Neuronal stem cell (in vitro differentiated cells): ENCODE measurements at regions not wholly inside any gene's neighbourhood (a gene's known extent, or its start where the extent isn't known, plus 50 kb on each side); places are given as distances from the start of the nearest gene placed in this dataset.
A peak's percentile ranks its signal among the peaks of the same experiment; 100 is the strongest.

Experiments
- DNase-seq: peaks from one replicate; pipeline ENCODE4 v3.0.0-alpha.2; 2013; ENCODE audit warnings: low spot score
- H2AFZ ChIP-seq: one replicate; pipeline ENCODE4 v1.6.1; 2013; ENCODE audit warnings: mild to moderate bottlenecking, low read length, inconsistent platforms
- H2AK5ac ChIP-seq: 2 replicates; pipeline ENCODE4 v1.6.1; 2013; ENCODE audit warnings: low read depth, mild to moderate bottlenecking, inconsistent platforms, low read length, moderate library complexity, mixed read lengths
- H2BK120ac ChIP-seq: 2 replicates; pipeline ENCODE4 v1.6.1; 2013; ENCODE audit warnings: low read depth, mild to moderate bottlenecking, inconsistent platforms, low read length, moderate library complexity, mixed read lengths
- H2BK12ac ChIP-seq: one replicate; pipeline ENCODE4 v1.6.1; 2013; ENCODE audit warnings: low read length, inconsistent platforms
- H2BK15ac ChIP-seq: 2 replicates; pipeline ENCODE4 v1.6.1; 2013; ENCODE audit warnings: mild to moderate bottlenecking, low read length, inconsistent platforms, mixed read lengths
- H2BK5ac ChIP-seq: one replicate; pipeline ENCODE4 v1.6.1; 2013; ENCODE audit warnings: inconsistent platforms, mild to moderate bottlenecking, low read length, moderate library complexity
- H3K14ac ChIP-seq: one replicate; pipeline ENCODE4 v1.6.1; 2013; ENCODE audit warnings: low read length, inconsistent platforms
- H3K18ac ChIP-seq: 2 replicates; pipeline ENCODE4 v1.6.1; 2013; ENCODE audit warnings: low read length, inconsistent platforms
- H3K23ac ChIP-seq: 2 replicates; pipeline ENCODE4 v1.6.1; 2013; ENCODE audit warnings: low read depth, mild to moderate bottlenecking, mixed read lengths, low read length, inconsistent platforms; ENCODE audit not compliant: poor library complexity
- H3K27ac ChIP-seq: replicated peaks from 3 replicates; pipeline ENCODE4 v1.5.1; 2013; ENCODE audit warnings: low read length, inconsistent platforms
- H3K27me3 ChIP-seq, 3 experiments: 2 replicates each; pipeline ENCODE4 v1.6.1; 2013; ENCODE audit warnings: low read length in 3 of 3, mild to moderate bottlenecking in 2 of 3, inconsistent platforms in 1 of 3, low read depth in 1 of 3, mixed read lengths in 1 of 3, moderate library complexity in 1 of 3; ENCODE audit not compliant: control insufficient read depth in 3 of 3, insufficient read depth in 3 of 3
- H3K36me3 ChIP-seq, 2 donors: replicated peaks in 1 of 2; 2 replicates each; pipeline ENCODE4 v1.6.1; 2013; ENCODE audit warnings: low read length in 2 of 2; ENCODE audit not compliant: control insufficient read depth in 2 of 2, insufficient read depth in 2 of 2
- H3K4ac ChIP-seq: 2 replicates; pipeline ENCODE4 v1.6.1; 2013; ENCODE audit warnings: inconsistent platforms, mild to moderate bottlenecking, low read length, moderate library complexity
- H3K4me1 ChIP-seq, 2 donors: 1 replicate in 1 of 2; 2 replicates in 1 of 2; pipeline ENCODE4 v1.6.1; 2013; ENCODE audit warnings: low read length in 2 of 2, low read depth in 1 of 2; ENCODE audit not compliant: control insufficient read depth in 2 of 2, insufficient read depth in 1 of 2
- H3K4me2 ChIP-seq: one replicate; pipeline ENCODE4 v1.6.1; 2013; ENCODE audit warnings: mild to moderate bottlenecking, low read length, inconsistent platforms; ENCODE audit not compliant: insufficient read depth, poor library complexity, severe bottlenecking
- H3K4me3 ChIP-seq, 2 donors: 2 replicates each; pipeline ENCODE4 v1.5.1; 2013; ENCODE audit warnings: low read length in 2 of 2, mild to moderate bottlenecking in 2 of 2, inconsistent platforms in 1 of 2, moderate library complexity in 1 of 2
- H3K79me1 ChIP-seq: one replicate; pipeline ENCODE4 v1.6.1; 2013; ENCODE audit warnings: low read depth, mild to moderate bottlenecking, inconsistent platforms, low read length, moderate library complexity
- H3K9ac ChIP-seq: one replicate; pipeline ENCODE4 v1.6.1; 2013; ENCODE audit warnings: mild to moderate bottlenecking, low read depth, low read length, inconsistent platforms; ENCODE audit not compliant: poor library complexity
- H3K9me3 ChIP-seq, 2 donors: replicated peaks in 1 of 2; 2 replicates each; pipeline versions ENCODE3 to v1.6.1; 2013; ENCODE audit warnings: low read length in 2 of 2, mild to moderate bottlenecking in 2 of 2, inconsistent platforms in 1 of 2, low read depth in 1 of 2, mixed read lengths in 1 of 2, moderate library complexity in 1 of 2; ENCODE audit not compliant: control insufficient read depth in 2 of 2, insufficient read depth in 1 of 2
- H4K8ac ChIP-seq: one replicate; pipeline ENCODE4 v1.6.1; 2013; ENCODE audit warnings: low read depth, mild to moderate bottlenecking, inconsistent platforms, low read length, moderate library complexity
- H4K91ac ChIP-seq: one replicate; pipeline ENCODE4 v1.6.1; 2013; ENCODE audit warnings: low read length, low read depth, mild to moderate bottlenecking, inconsistent platforms; ENCODE audit not compliant: poor library complexity
- WGBS, 2 donors: extraction: QIAGEN DNeasy Blood & Tissue Kit; methylation state at CpG; one replicate each; pipeline ENCODE4 v1.1.7; 2013; ENCODE audit warnings: missing lambda C conversion rate in 2 of 2, mixed read lengths in 1 of 2; ENCODE audit not compliant: insufficient read length in 2 of 2, insufficient replicate concordance in 1 of 2; ENCODE audit errors: extremely low coverage in 2 of 2; 5-methylcytosine and 5-hydroxymethylcytosine counted together

DNA sequence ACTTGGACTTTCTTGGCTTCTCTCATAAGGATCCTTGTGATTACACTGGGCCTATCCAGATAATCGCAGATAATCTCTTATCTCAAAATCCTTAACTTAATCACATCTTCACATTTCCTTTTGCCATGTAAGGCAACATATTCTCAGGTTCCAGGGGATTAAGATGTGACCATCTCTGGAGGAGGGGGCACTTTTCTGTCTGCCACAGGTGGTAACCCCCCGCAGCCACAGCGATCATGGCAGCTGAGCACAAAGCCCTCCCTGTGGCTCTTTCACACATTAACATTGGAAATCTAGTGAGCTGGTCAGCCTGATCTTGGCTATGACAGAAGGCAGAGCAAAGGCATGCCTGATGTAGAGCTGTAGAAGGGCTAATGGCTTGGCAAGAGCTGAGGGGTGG is 69.1 kb upstream of the CD82 start:
- Histone ChIP-seq H4K8ac (no peak overlapping the region), H3K18ac (peak overlapping the region; percentile 62), H2AFZ (no peak overlapping the region), H3K14ac (peak overlapping the region; percentile 61), H2AK5ac (no peak overlapping the region), H3K4me2 (no peak overlapping the region), H2BK120ac (no peak overlapping the region), H4K91ac (no peak overlapping the region), H3K36me3 (no peaks in the 10 kb centered on the region), H3K4me1 (peaks cover 0 to 2% of the 10 kb centered on the region in 2 donors), H3K27me3 (no peaks in the 10 kb centered on the region), H3K4me3 (no peak overlapping the region), H3K79me1 (no peaks in the 10 kb centered on the region), H3K4ac (no peak overlapping the region), H3K23ac (peak overlapping the region; percentile 27), H2BK5ac (no peak overlapping the region), H3K9ac (peak overlapping the region; percentile 45), H2BK15ac (no peak overlapping the region), H2BK12ac (no peak overlapping the region), H3K27ac (no peak overlapping the region), H3K9me3 (no peaks in the 10 kb centered on the region)
- no CpG with 5 or more reads among the region's 3 CpGs for WGBS, 2 donors
- no peak for DNase-seq

GRCh38 chr11:44498089-44498871 is 67.2 kb upstream of the CD82 start:
- Histone ChIP-seq H3K18ac (no peak overlapping the region), H3K23ac (no peak overlapping the region), H3K4me3 (no peak overlapping the region), H2BK12ac (no peak overlapping the region), H3K4me1 (peaks cover 0 to 2% of the 10 kb centered on the region in 2 donors), H3K4ac (no peak overlapping the region), H3K79me1 (no peaks in the 10 kb centered on the region), H2AK5ac (no peak overlapping the region), H3K27me3 (no peaks in the 10 kb centered on the region), H3K14ac (no peak overlapping the region), H3K9me3 (no peaks in the 10 kb centered on the region), H2AFZ (no peak overlapping the region), H3K9ac (no peak overlapping the region), H2BK5ac (no peak overlapping the region), H3K4me2 (no peak overlapping the region), H2BK15ac (no peak overlapping the region), H2BK120ac (no peak overlapping the region), H4K8ac (no peak overlapping the region), H3K27ac (no peak overlapping the region), H3K36me3 (no peaks in the 10 kb centered on the region), H4K91ac (no peak overlapping the region)
- no peak for DNase-seq
- no CpG with 5 or more reads among the region's 4 CpGs for WGBS, 2 donors

- H3K14ac ChIP-seq: no peak overlapping the region
- H3K4ac ChIP-seq: no peak overlapping the region
- no peak overlapping the region for H3K18ac ChIP-seq
- no peaks in the 10 kb centered on the region for H3K27me3 ChIP-seq
- no peaks in the 10 kb centered on the region for H3K4me1 ChIP-seq
- no CpG with 5 or more reads among the region's 6 CpGs for WGBS, 2 donors
- peaks cover 0 to 5% of the 10 kb centered on the region in 2 donors for H3K9me3 ChIP-seq
- no peak overlapping the region for H2BK120ac ChIP-seq
- H3K4me3 ChIP-seq: no peak overlapping the region
- H3K9ac ChIP-seq: no peak overlapping the region
- no peak for DNase-seq
- H3K4me2 ChIP-seq: no peak overlapping the region
- H3K27ac ChIP-seq: no peak overlapping the region
- H2BK5ac ChIP-seq: no peak overlapping the region
- H2BK12ac ChIP-seq: no peak overlapping the region
- no peaks in the 10 kb centered on the region for H3K79me1 ChIP-seq
- H2AFZ ChIP-seq: no peak overlapping the region
- no peak overlapping the region for H3K23ac ChIP-seq
- H3K36me3 ChIP-seq: no peaks in the 10 kb centered on the region
- H2AK5ac ChIP-seq: no peak overlapping the region
- no peak overlapping the region for H2BK15ac ChIP-seq
- H4K8ac ChIP-seq: no peak overlapping the region
- H4K91ac ChIP-seq: no peak overlapping the region
These were observed 63.0 kb upstream of the CD82 start for GRCh38 chr11:44502506-44502905.

DNA sequence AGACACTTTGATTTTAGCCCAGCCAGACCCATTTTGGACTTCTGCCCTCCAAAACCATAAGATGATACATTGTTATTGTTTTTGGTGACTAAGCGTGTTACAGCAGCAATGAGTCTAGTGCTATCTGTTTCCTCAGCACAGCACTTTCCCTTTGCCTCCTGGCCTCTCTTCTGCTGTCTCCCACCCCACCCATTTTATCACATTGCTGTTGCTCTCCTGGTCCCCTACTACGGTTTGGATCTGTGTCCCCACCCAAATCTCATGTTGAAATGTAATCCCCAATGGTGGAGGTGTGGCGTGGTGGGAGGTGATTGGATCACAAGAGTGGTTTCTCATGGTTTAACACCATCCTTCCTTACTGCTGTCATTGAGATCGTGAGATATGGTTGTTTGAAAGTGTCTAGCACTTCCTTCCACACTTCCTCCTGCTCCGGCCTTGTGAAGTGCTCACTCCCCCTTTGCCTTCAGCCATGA is 59.8 kb upstream of the CD82 start:
- Histone ChIP-seq H3K14ac (no peak overlapping the region), H3K27ac (no peak overlapping the region), H4K8ac (no peak overlapping the region), H3K18ac (no peak overlapping the region), H3K27me3 (no peaks in the 10 kb centered on the region), H2AK5ac (no peak overlapping the region), H3K36me3 (no peaks in the 10 kb centered on the region), H3K4me1 (peaks cover 0 to 6% of the 10 kb centered on the region in 2 donors), H3K79me1 (no peaks in the 10 kb centered on the region), H3K9ac (no peak overlapping the region), H3K23ac (no peak overlapping the region), H2BK15ac (no peak overlapping the region), H4K91ac (no peak overlapping the region), H2BK12ac (no peak overlapping the region), H3K4me3 (no peak overlapping the region), H3K4me2 (no peak overlapping the region), H2BK120ac (no peak overlapping the region), H2BK5ac (no peak overlapping the region), H3K4ac (no peak overlapping the region), H3K9me3 (peaks cover 0 to 5% of the 10 kb centered on the region in 2 donors), H2AFZ (no peak overlapping the region)
- no peak for DNase-seq
- no CpG with 5 or more reads among the region's 5 CpGs for WGBS, 2 donors
